Epithelial cell of proximal tubule (primary cell): ENCODE measurements at regions not wholly inside any gene's neighbourhood (a gene's known extent, or its start where the extent isn't known, plus 50 kb on each side); places are given as distances from the start of the nearest gene placed in this dataset.
"Not testable (repeated sequence)": the region's sequence is repeated elsewhere in the genome, so short reads cannot be mapped to it uniquely, and the experiment has no call there.

ENCODE experiments used
- DNase-seq: peaks from one replicate; pipeline ENCODE4 v3.0.0-alpha.2; 2011; ENCODE audit warnings: low read depth
- H3K4me3 ChIP-seq: 2 replicates; pipeline ENCODE4 v1.5.1; 2011; ENCODE audit warnings: low read depth, mild to moderate bottlenecking, low read length
- CTCF ChIP-seq: conservative IDR thresholded peaks from 2 replicates; pipeline ENCODE4 v1.5.1; 2012; ENCODE audit warnings: low read depth, mild to moderate bottlenecking, low read length

- TF ChIP-seq CTCF = no peak
- H3K4me3 ChIP-seq = no peak overlapping the region
- no peak for DNase-seq
Measured at GRCh38 chr7:120054376-120055100, 218.4 kb upstream of the KCND2 start.

- no peak overlapping the region for H3K4me3 ChIP-seq
- no peak for TF ChIP-seq CTCF
- DNase-seq = peak; percentile 58
Measured at GRCh38 chr7:120055300-120055699, 217.7 kb upstream of the KCND2 start.

DNA sequence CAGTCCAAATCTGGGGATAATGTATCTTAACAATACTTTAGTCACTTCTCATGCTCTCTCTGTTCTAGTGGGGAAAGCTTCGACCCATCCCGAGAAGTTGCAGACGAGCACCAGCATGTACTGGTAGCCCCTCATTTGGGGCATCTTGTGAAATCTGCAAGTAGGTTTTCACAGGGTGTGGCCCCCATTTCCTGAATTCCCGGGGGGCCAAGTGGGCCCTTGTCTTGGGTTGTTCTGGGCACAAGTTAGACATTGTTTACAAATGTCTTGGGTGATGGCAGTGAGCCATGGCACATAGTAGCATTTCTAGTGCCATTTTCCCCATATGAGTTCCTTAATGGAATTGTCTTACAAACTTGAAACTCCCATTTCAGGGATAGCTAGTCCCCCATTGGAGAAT, 216.7 kb upstream of the KCND2 start:
- no peak for TF ChIP-seq CTCF
- no peak for DNase-seq
- no peak overlapping the region for H3K4me3 ChIP-seq

GRCh38 chr7:120059641-120060040, 213.3 kb upstream of the KCND2 start:
- no peak for TF ChIP-seq CTCF
- H3K4me3 ChIP-seq = no peak overlapping the region
- DNase-seq = no peak

GRCh38 chr7:120060281-120060680, 212.7 kb upstream of the KCND2 start:
- no peak for TF ChIP-seq CTCF
- no peak for DNase-seq
- no peak overlapping the region for H3K4me3 ChIP-seq

GRCh38 chr7:120060875-120061274, 212.1 kb upstream of the KCND2 start:
- H3K4me3 ChIP-seq = no peak overlapping the region
- DNase-seq = no peak
- TF ChIP-seq CTCF = no peak

GRCh38 chr7:120064565-120064964, 208.4 kb upstream of the KCND2 start:
- no peak overlapping the region for H3K4me3 ChIP-seq
- no peak for TF ChIP-seq CTCF
- peak; percentile 15 for DNase-seq

DNA sequence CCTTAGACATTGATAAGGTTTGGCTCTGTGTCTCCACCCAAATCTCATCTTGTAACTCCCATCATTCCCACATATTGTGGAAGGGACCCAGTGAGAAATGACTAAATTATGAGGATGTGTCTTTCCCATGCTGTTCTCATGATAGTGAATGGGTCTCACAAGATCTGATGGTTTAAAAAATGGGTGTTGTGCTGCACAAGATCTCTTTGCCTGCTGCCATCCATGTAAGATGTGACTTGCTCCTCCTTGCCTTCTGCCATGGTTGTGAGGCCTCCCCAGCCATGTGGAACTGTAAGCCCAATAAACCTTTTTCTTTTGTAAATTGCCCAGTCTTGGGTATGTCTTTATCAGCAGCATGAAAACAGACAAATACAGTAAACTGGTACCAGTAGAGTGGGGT, 206.1 kb upstream of the KCND2 start:
- not testable (repeated sequence) for DNase-seq, H3K4me3 ChIP-seq
